ENCODE measurements at regions not wholly inside any gene's neighbourhood (a gene's known extent, or its start where the extent isn't known, plus 50 kb on each side); places are given as distances from the start of the nearest gene placed in this dataset.

DNA sequence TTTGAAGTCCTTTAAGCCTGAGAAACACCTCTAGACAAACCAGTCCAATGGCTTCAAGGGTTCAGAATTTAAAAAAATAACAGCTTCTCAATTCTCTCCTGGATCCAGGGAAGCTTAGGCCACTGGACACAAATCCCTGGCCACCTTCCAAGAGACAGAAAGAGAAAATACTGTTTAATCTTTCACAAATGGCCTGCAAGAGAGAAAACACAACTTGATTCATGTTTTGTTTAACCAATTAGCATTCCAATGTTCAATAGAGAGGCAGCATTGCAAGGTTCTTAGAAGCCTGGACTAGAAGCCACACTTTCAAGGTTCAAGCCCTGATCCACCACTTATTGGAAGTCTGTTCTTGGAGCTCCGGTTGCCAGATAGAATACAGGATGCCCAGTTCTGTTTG, 109.0 kb upstream of the PARD3B start:
- peaks cover 8% of the 10 kb centered on the region for H3K4me1 Mint-ChIP-seq (ENCODE audit: unreplicated experiment)
- no peaks in the 10 kb centered on the region for H3K36me3 Mint-ChIP-seq (ENCODE audit: low read depth, unreplicated experiment)
- peaks cover 1% of the 10 kb centered on the region for H3K27me3 Mint-ChIP-seq (ENCODE audit: unreplicated experiment)
- H3K9me3 Mint-ChIP-seq (ENCODE audit: unreplicated experiment) = no peaks in the 10 kb centered on the region
- H3K27ac Mint-ChIP-seq (ENCODE audit: unreplicated experiment) = no peak overlapping the region
- no peak for DNase-seq (ENCODE audit: low spot score)
- TF ChIP-seq, protein P1, sequence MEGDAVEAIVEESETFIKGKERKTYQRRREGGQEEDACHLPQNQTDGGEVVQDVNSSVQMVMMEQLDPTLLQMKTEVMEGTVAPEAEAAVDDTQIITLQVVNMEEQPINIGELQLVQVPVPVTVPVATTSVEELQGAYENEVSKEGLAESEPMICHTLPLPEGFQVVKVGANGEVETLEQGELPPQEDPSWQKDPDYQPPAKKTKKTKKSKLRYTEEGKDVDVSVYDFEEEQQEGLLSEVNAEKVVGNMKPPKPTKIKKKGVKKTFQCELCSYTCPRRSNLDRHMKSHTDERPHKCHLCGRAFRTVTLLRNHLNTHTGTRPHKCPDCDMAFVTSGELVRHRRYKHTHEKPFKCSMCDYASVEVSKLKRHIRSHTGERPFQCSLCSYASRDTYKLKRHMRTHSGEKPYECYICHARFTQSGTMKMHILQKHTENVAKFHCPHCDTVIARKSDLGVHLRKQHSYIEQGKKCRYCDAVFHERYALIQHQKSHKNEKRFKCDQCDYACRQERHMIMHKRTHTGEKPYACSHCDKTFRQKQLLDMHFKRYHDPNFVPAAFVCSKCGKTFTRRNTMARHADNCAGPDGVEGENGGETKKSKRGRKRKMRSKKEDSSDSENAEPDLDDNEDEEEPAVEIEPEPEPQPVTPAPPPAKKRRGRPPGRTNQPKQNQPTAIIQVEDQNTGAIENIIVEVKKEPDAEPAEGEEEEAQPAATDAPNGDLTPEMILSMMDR (IDR thresholded peaks at IDR 0.05; ENCODE audit: unreplicated experiment) = no peak
- H3K4me3 Mint-ChIP-seq (ENCODE audit: unreplicated experiment) = no peak overlapping the region

DNA sequence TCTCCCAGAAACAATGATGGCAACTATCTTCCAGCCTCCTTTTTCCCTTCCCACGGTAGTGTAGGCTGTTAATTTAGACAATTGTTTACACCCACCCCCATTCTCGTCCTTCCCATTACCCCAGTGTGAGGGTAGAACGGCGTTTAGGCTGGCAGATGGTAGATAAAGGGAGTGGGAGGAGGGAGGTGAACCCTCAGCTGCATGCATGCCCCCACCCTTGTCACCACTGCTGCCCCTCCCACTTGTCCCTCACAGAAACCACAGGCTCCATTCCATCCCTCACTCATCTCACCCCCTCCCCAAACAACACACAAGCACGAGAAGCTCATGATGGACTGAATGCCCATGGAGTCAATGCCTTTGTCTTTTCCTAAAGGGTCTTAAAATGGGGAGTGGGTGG, 107.9 kb upstream of the PARD3B start:
- no peak for DNase-seq (ENCODE audit: low spot score)
- peaks cover 8% of the 10 kb centered on the region for H3K4me1 Mint-ChIP-seq (ENCODE audit: unreplicated experiment)
- no peak overlapping the region for H3K27ac Mint-ChIP-seq (ENCODE audit: unreplicated experiment)
- H3K4me3 Mint-ChIP-seq (ENCODE audit: unreplicated experiment) = no peak overlapping the region
- no peaks in the 10 kb centered on the region for H3K36me3 Mint-ChIP-seq (ENCODE audit: low read depth, unreplicated experiment)
- TF ChIP-seq, protein P1 (IDR thresholded peaks at IDR 0.05; ENCODE audit: unreplicated experiment) = no peak
- H3K9me3 Mint-ChIP-seq (ENCODE audit: unreplicated experiment) = no peaks in the 10 kb centered on the region
- H3K27me3 Mint-ChIP-seq (ENCODE audit: unreplicated experiment) = peaks cover 1% of the 10 kb centered on the region

DNA sequence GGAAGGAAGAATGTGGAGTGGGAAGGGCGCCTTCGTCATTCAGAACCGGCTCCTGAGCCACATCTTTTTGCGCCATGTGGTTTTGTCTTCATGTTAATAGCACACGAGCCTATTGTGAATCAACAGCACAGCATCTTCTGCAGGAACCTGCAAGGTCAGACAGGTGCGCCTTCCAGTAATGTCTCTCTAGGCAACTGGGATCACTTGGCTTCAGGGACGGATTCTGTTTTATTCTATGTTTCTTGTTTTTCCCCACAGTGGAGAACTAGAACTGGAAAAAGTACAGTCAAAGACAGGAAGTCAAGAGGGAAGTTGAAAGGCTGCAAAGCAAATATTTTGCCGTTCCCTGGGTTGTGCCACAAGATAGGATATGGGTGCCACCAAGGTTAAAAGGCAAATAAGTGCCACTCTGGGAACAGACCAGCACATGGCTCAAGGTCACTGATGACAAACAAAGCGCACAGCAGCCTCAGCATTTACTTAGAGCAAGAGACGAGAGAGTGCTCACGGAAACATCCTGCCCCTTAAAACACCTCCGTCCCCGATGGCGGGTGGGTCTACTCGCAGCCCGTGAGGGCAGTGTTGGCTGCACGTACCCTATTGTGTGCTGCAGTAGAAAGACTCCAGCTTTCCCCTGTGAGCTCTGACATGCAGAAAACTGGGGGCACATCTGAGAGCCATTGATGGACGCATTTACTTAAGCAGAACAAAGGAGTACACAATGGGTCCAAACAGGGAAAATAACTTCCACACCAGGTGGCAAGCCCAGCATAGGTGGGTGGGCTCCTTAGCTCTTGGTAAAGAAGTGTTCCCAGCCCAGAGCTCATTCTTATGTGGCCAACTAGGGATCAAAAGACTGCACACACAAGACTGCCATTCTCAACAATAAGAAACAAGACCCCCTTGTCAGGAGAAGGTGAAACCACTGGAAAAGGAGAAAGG, 107.2 kb upstream of the PARD3B start:
- TF ChIP-seq, protein P1 (IDR thresholded peaks at IDR 0.05; ENCODE audit: unreplicated experiment) = no peak
- H3K36me3 Mint-ChIP-seq (ENCODE audit: low read depth, unreplicated experiment) = no peaks in the 10 kb centered on the region
- H3K4me3 Mint-ChIP-seq (ENCODE audit: unreplicated experiment) = no peak overlapping the region
- no peak overlapping the region for H3K27ac Mint-ChIP-seq (ENCODE audit: unreplicated experiment)
- DNase-seq (ENCODE audit: low spot score) = no peak
- no peaks in the 10 kb centered on the region for H3K9me3 Mint-ChIP-seq (ENCODE audit: unreplicated experiment)
- peaks cover 8% of the 10 kb centered on the region for H3K4me1 Mint-ChIP-seq (ENCODE audit: unreplicated experiment)
- H3K27me3 Mint-ChIP-seq (ENCODE audit: unreplicated experiment) = peaks cover 1% of the 10 kb centered on the region

DNA sequence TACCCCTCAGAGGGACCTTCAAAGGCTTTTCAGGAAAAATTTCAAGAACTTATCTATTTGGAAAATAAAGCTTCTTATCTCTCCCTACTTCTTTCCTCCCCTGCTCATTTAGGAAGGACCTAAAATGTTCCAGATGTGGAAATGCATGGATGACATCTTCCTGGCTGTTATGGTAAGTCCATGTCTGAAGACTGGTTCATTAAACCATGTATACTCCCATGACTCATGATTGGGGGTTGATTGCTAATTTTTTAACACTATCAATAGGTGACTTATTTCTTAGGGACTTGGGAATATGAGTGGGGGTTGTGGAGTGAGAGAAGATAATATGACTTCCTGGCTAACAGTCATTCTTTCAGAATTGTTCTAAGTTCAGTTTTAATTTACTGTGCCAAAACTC, 104.0 kb upstream of the PARD3B start:
- no peaks in the 10 kb centered on the region for H3K9me3 Mint-ChIP-seq (ENCODE audit: unreplicated experiment)
- no peaks in the 10 kb centered on the region for H3K36me3 Mint-ChIP-seq (ENCODE audit: low read depth, unreplicated experiment)
- TF ChIP-seq, protein P1 (IDR thresholded peaks at IDR 0.05; ENCODE audit: unreplicated experiment) = no peak
- peaks cover 1% of the 10 kb centered on the region for H3K27me3 Mint-ChIP-seq (ENCODE audit: unreplicated experiment)
- no peak for DNase-seq (ENCODE audit: low spot score)
- peaks cover 8% of the 10 kb centered on the region for H3K4me1 Mint-ChIP-seq (ENCODE audit: unreplicated experiment)
- no peak overlapping the region for H3K27ac Mint-ChIP-seq (ENCODE audit: unreplicated experiment)
- H3K4me3 Mint-ChIP-seq (ENCODE audit: unreplicated experiment) = no peak overlapping the region

DNA sequence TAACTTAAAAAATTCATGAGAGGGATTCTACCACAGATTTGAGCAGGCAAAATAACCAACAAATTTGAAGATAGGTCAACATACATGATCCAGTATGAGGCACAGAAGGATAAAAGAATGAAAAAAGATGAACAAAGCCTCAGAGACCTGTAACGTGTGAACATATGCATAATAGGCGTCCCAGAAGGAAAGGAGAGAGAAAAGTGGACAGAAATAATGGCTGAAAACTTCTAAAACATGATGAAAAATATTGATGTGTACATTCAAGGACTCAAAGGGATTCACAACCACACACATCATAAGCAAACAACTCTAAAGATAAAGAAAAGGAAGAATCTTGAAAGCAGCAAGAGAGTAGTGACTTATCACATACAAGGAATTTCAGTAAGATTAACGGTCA, 100.1 kb upstream of the PARD3B start:
- H3K27ac Mint-ChIP-seq (ENCODE audit: unreplicated experiment) = no peak overlapping the region
- TF ChIP-seq, protein P1 (IDR thresholded peaks at IDR 0.05; ENCODE audit: unreplicated experiment) = no peak
- H3K9me3 Mint-ChIP-seq (ENCODE audit: unreplicated experiment) = no peaks in the 10 kb centered on the region
- H3K36me3 Mint-ChIP-seq (ENCODE audit: low read depth, unreplicated experiment) = no peaks in the 10 kb centered on the region
- no peak for DNase-seq (ENCODE audit: low spot score)
- H3K4me1 Mint-ChIP-seq (ENCODE audit: unreplicated experiment) = no peaks in the 10 kb centered on the region
- H3K27me3 Mint-ChIP-seq (ENCODE audit: unreplicated experiment) = no peaks in the 10 kb centered on the region
- no peak overlapping the region for H3K4me3 Mint-ChIP-seq (ENCODE audit: unreplicated experiment)
